A673 (cell line): ENCODE measurements at regions not wholly inside any gene's neighbourhood (a gene's known extent, or its start where the extent isn't known, plus 50 kb on each side); places are given as distances from the start of the nearest gene placed in this dataset.

Experiments
- EZH2 ChIP-seq: fragments of 200-600 bp; sonication (generic); IDR thresholded peaks from 2 replicates; pipeline ENCODE4 v1.6.1; 2017; ENCODE audit warnings: borderline replicate concordance, low read depth, mild to moderate bottlenecking, mixed read lengths, antibody characterized with exemption, low read length; ENCODE audit not compliant: poor library complexity, severe bottlenecking
- TF ChIP-seq, protein P1 (sequence below): fragments of 300-800, 200-600 bp; sonication (generic); conservative IDR thresholded peaks from 2 replicates; pipeline ENCODE4 v1.5.1; 2017; ENCODE audit warnings: low read depth, mild to moderate bottlenecking, antibody characterized with exemption, low read length, moderate library complexity, mixed read lengths

DNA sequence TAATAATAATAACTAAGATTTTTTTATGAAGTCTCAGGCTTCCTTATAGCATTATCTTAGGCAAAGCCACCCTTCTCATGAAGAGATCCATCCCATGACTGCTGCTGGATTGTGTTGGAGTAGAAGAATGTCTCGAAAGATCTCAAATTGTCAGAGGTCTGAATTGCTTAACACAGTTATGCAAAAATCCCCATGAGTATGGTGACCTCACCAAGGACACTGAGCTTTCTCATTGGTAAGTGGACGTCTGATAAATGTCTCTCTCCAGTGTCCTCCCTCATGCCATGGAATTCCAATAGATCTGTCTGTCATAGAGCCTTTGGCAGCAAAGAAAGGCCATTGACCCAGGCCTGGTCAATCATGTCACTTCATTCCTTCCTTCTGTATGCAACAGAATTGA, 264.5 kb downstream of the CDH11 start:
- TF ChIP-seq, protein P1, sequence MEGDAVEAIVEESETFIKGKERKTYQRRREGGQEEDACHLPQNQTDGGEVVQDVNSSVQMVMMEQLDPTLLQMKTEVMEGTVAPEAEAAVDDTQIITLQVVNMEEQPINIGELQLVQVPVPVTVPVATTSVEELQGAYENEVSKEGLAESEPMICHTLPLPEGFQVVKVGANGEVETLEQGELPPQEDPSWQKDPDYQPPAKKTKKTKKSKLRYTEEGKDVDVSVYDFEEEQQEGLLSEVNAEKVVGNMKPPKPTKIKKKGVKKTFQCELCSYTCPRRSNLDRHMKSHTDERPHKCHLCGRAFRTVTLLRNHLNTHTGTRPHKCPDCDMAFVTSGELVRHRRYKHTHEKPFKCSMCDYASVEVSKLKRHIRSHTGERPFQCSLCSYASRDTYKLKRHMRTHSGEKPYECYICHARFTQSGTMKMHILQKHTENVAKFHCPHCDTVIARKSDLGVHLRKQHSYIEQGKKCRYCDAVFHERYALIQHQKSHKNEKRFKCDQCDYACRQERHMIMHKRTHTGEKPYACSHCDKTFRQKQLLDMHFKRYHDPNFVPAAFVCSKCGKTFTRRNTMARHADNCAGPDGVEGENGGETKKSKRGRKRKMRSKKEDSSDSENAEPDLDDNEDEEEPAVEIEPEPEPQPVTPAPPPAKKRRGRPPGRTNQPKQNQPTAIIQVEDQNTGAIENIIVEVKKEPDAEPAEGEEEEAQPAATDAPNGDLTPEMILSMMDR, result no peak
- TF ChIP-seq EZH2, result no peak
